ENCODE measurements at regions not wholly inside any gene's neighbourhood (a gene's known extent, or its start where the extent isn't known, plus 50 kb on each side); places are given as distances from the start of the nearest gene placed in this dataset.
A peak's percentile ranks its signal among the peaks of the same experiment; 100 is the strongest.
"Not testable (repeated sequence)": the region's sequence is repeated elsewhere in the genome, so short reads cannot be mapped to it uniquely, and the experiment has no call there.

- peak; percentile 85 for DNase-seq (ENCODE audit: low read depth)
Measured at GRCh38 chr9:92242260-92243136, 51.0 kb downstream of the IARS1 start.

- DNase-seq (ENCODE audit: low read depth) = no peak
Measured at GRCh38 chr9:92236915-92237314, 56.6 kb downstream of the IARS1 start.

GRCh38 chr9:92236465-92236864 is 57.0 kb downstream of the IARS1 start:
- DNase-seq (ENCODE audit: low read depth) = no peak

- no peak for DNase-seq (ENCODE audit: low read depth)
Measured at GRCh38 chr9:92234514-92234913, 59.0 kb downstream of the IARS1 start.

GRCh38 chr9:92232190-92232589 is 61.3 kb downstream of the IARS1 start:
- DNase-seq (ENCODE audit: low read depth) = no peak

- DNase-seq (ENCODE audit: low read depth) = no peak
Measured at GRCh38 chr9:92228628-92229027, 64.9 kb downstream of the IARS1 start.

GRCh38 chr9:92224177-92224576 is 69.3 kb downstream of the IARS1 start:
- DNase-seq (ENCODE audit: low read depth) = no peak

GRCh38 chr9:92223758-92224157 is 69.7 kb downstream of the IARS1 start:
- no peak for DNase-seq (ENCODE audit: low read depth)

GRCh38 chr9:92208693-92209524 is 84.6 kb downstream of the IARS1 start:
- DNase-seq (ENCODE audit: low read depth) = no peak

- DNase-seq (ENCODE audit: low read depth) = no peak
Measured at GRCh38 chr9:92206488-92206887, 87.0 kb downstream of the IARS1 start.

- DNase-seq (ENCODE audit: low read depth) = not testable (repeated sequence)
Measured at GRCh38 chr9:92203887-92204286, 88.7 kb upstream of the SPTLC1 start.

- DNase-seq (ENCODE audit: low read depth) = not testable (repeated sequence)
Measured at GRCh38 chr9:92198237-92198636, 83.0 kb upstream of the SPTLC1 start.

- DNase-seq (ENCODE audit: low read depth) = no peak
Measured at GRCh38 chr9:92196909-92197308, 81.7 kb upstream of the SPTLC1 start.

GRCh38 chr9:92196400-92196799 is 81.2 kb upstream of the SPTLC1 start:
- DNase-seq (ENCODE audit: low read depth) = no peak

- DNase-seq (ENCODE audit: low read depth) = peak; percentile 29
Measured at GRCh38 chr9:92191801-92192200, 76.6 kb upstream of the SPTLC1 start.

GRCh38 chr9:92190536-92190790 is 75.2 kb upstream of the SPTLC1 start:
- no peak for DNase-seq (ENCODE audit: low read depth)

- DNase-seq (ENCODE audit: low read depth) = no peak
Measured at GRCh38 chr9:92189782-92190535, 74.7 kb upstream of the SPTLC1 start.

GRCh38 chr9:92188969-92189781 is 74.0 kb upstream of the SPTLC1 start:
- DNase-seq (ENCODE audit: low read depth) = no peak

- DNase-seq (ENCODE audit: low read depth) = no peak
Measured at GRCh38 chr9:92187989-92188714, 72.9 kb upstream of the SPTLC1 start.

GRCh38 chr9:92187390-92187789 is 72.2 kb upstream of the SPTLC1 start:
- no peak for DNase-seq (ENCODE audit: low read depth)

- DNase-seq (ENCODE audit: low read depth) = no peak
Measured at GRCh38 chr9:92186631-92187030, 71.4 kb upstream of the SPTLC1 start.

Data from fibroblast of the conjunctiva (primary cell).